ENCODE measurements at regions not wholly inside any gene's neighbourhood (a gene's known extent, or its start where the extent isn't known, plus 50 kb on each side); places are given as distances from the start of the nearest gene placed in this dataset.

DNA sequence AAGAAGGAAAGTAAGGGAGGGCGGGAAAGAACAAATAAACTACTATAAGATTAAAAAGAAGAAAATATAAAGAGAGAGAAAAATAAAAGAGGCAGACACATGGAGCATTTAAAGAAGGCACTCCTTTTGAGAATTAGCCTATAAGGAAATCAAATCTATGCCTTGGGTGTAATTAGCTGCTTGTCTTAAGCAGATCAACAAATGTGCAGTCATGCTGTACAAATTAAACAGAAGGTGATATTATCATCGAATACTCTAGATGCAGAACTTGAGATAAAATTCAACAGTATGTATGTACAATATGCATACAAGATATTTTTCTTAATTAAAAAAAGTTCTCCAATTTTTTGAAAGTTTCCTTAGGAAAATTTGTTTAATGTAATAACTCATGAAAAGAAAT, 623.0 kb upstream of the CHORDC1 start:
- no peak for ATAC-seq
- intact Hi-C loops (cut with DNase I): no loop called here
- no peak for DNase-seq
- no peaks in the 10 kb centered on the region for H3K4me1 ChIP-seq
- no peaks in the 10 kb centered on the region for H3K36me3 ChIP-seq (replicated peaks in 1 of 2; ENCODE audit: insufficient read depth in 1 of 2, low read depth in 2 of 2)
- no peak overlapping the region for H3K4me3 ChIP-seq
- 52 to 56% methylated on average over 2 of the region's 2 CpGs for WGBS, 2 donors
- H3K27me3 ChIP-seq: no peaks in the 10 kb centered on the region
- H3K27ac ChIP-seq: no peak overlapping the region
- H3K9me3 ChIP-seq: no peaks in the 10 kb centered on the region
- TF ChIP-seq, protein P1, sequence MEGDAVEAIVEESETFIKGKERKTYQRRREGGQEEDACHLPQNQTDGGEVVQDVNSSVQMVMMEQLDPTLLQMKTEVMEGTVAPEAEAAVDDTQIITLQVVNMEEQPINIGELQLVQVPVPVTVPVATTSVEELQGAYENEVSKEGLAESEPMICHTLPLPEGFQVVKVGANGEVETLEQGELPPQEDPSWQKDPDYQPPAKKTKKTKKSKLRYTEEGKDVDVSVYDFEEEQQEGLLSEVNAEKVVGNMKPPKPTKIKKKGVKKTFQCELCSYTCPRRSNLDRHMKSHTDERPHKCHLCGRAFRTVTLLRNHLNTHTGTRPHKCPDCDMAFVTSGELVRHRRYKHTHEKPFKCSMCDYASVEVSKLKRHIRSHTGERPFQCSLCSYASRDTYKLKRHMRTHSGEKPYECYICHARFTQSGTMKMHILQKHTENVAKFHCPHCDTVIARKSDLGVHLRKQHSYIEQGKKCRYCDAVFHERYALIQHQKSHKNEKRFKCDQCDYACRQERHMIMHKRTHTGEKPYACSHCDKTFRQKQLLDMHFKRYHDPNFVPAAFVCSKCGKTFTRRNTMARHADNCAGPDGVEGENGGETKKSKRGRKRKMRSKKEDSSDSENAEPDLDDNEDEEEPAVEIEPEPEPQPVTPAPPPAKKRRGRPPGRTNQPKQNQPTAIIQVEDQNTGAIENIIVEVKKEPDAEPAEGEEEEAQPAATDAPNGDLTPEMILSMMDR (IDR thresholded peaks at IDR 0.05): no peak
- no peak for TF ChIP-seq POLR2A (IDR thresholded peaks at IDR 0.05)

DNA sequence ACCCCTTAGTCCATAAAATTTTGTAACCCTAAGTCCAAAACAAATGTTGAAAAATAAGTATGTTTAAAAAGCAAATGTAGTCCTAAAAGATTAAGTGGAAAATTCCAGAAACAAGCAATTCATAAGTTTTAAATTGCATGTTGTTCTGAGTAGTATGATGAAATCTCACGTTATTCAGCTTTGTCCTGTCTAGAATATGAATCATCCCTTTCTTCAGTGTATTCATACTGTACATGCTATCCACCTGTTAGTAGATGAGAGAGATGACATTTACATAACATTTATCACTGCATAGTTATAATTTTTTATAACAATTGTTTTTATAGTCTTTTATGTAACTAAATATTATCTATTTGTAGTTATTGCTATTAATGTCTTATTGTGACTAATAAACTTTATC, 622.3 kb upstream of the CHORDC1 start:
- no peaks in the 10 kb centered on the region for H3K9me3 ChIP-seq
- no peaks in the 10 kb centered on the region for H3K27me3 ChIP-seq
- TF ChIP-seq POLR2A (IDR thresholded peaks at IDR 0.05): no peak
- TF ChIP-seq, protein P1 (IDR thresholded peaks at IDR 0.05): no peak
- H3K36me3 ChIP-seq (replicated peaks in 1 of 2; ENCODE audit: insufficient read depth in 1 of 2, low read depth in 2 of 2): no peaks in the 10 kb centered on the region
- no peak overlapping the region for H3K27ac ChIP-seq
- H3K4me1 ChIP-seq: no peaks in the 10 kb centered on the region
- ATAC-seq (no peak), DNase-seq (no peak)
- H3K4me3 ChIP-seq: no peak overlapping the region
- WGBS, 2 donors: 38 to 58% methylated on average over 1 of the region's 1 CpG
- intact Hi-C loops (cut with DNase I): no loop called here

DNA sequence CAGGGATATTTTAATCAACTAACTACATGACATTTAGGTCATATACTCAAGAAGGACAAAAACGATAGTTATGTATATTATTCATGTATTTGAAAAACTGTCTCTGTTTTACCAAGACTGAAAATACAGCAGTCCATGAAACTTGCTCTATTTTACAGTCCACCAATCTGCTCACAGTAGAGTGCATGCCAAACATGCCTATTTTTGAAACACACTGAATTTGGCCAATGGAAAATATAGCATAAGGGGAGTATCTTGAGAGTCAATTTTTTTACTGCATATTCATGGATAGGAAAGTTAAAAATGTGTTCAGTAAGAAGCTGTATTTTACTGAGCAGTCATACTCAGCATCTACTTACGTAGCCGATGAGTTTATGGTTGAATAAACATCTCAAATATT, 621.2 kb upstream of the CHORDC1 start:
- H3K36me3 ChIP-seq (replicated peaks in 1 of 2; ENCODE audit: insufficient read depth in 1 of 2, low read depth in 2 of 2): no peaks in the 10 kb centered on the region
- ATAC-seq (no peak), DNase-seq (no peak)
- H3K27me3 ChIP-seq: no peaks in the 10 kb centered on the region
- no peak for TF ChIP-seq POLR2A (IDR thresholded peaks at IDR 0.05)
- TF ChIP-seq, protein P1 (IDR thresholded peaks at IDR 0.05): no peak
- H3K9me3 ChIP-seq: no peaks in the 10 kb centered on the region
- H3K4me3 ChIP-seq: no peak overlapping the region
- H3K27ac ChIP-seq: no peak overlapping the region
- no peaks in the 10 kb centered on the region for H3K4me1 ChIP-seq
- WGBS, 2 donors: 56% methylated on average over 3 of the region's 3 CpGs
- intact Hi-C loops (cut with DNase I): no loop called here

DNA sequence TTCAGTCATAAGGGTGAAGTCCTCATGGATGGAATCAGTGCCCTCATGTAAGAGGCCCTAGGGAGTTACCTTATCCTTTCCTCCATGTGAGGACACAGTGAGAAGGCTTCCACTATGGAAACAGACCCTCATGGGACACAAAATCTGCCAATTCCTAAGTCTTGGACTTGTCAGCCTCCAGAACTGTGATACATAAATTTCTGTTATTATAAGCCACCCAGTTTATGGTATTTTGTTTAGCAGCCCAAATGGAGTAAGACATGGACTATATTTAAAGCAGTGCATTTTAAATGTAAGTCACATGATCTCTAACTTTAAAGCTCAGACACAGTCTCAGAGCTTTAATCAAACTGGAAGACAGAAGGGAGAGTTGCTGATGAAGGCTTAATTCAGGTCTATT, 619.8 kb upstream of the CHORDC1 start:
- no peak for TF ChIP-seq POLR2A (IDR thresholded peaks at IDR 0.05)
- TF ChIP-seq, protein P1 (IDR thresholded peaks at IDR 0.05): no peak
- H3K36me3 ChIP-seq (replicated peaks in 1 of 2; ENCODE audit: insufficient read depth in 1 of 2, low read depth in 2 of 2): no peaks in the 10 kb centered on the region
- no peak for DNase-seq
- intact Hi-C loops (cut with DNase I): no loop called here
- no peaks in the 10 kb centered on the region for H3K27me3 ChIP-seq
- no peak for ATAC-seq
- H3K4me1 ChIP-seq: no peaks in the 10 kb centered on the region
- no peak overlapping the region for H3K4me3 ChIP-seq
- no peaks in the 10 kb centered on the region for H3K9me3 ChIP-seq
- no peak overlapping the region for H3K27ac ChIP-seq

DNA sequence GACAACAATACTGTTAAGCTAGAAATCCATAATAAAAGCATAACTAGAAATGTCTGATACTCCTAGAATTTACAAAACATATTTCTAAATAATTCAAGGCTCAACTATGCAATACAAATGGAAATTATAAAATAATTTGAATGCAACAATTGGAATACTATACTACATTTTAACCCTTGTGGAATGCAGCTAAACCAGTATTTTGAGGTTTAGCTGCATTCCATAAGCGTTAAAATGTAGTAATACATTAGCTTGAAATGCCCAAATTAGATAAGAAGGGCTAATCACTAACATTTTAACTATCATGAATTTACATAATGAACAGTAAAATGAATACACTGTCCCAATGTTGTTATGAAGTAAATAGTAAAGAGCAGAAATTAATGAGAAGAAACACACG, 617.2 kb upstream of the CHORDC1 start:
- Histone ChIP-seq H3K27ac (no peak overlapping the region), H3K27me3 (no peaks in the 10 kb centered on the region), H3K4me3 (no peak overlapping the region), H3K4me1 (no peaks in the 10 kb centered on the region), H3K9me3 (no peaks in the 10 kb centered on the region), H3K36me3 (replicated peaks in 1 of 2; ENCODE audit: insufficient read depth in 1 of 2, low read depth in 2 of 2) (no peaks in the 10 kb centered on the region)
- WGBS, 2 donors: 43 to 51% methylated on average over 2 of the region's 2 CpGs
- DNase-seq (no peak), ATAC-seq (no peak)
- intact Hi-C loops (cut with DNase I): no loop called here
- TF ChIP-seq, protein P1 (IDR thresholded peaks at IDR 0.05): no peak
- TF ChIP-seq POLR2A (IDR thresholded peaks at IDR 0.05): no peak

Data from body of pancreas (tissue), 4 donors.